GM21360 (cell line): ENCODE measurements at regions not wholly inside any gene's neighbourhood (a gene's known extent, or its start where the extent isn't known, plus 50 kb on each side); places are given as distances from the start of the nearest gene placed in this dataset.

ENCODE experiments used
- ATAC-seq: cut with Tn5 transposase; IDR thresholded peaks from one replicate; pipeline ENCODE4 v1.9.1; 2021; ENCODE audit warnings: mild to moderate bottlenecking, moderate library complexity; ENCODE audit not compliant: unreplicated experiment

DNA sequence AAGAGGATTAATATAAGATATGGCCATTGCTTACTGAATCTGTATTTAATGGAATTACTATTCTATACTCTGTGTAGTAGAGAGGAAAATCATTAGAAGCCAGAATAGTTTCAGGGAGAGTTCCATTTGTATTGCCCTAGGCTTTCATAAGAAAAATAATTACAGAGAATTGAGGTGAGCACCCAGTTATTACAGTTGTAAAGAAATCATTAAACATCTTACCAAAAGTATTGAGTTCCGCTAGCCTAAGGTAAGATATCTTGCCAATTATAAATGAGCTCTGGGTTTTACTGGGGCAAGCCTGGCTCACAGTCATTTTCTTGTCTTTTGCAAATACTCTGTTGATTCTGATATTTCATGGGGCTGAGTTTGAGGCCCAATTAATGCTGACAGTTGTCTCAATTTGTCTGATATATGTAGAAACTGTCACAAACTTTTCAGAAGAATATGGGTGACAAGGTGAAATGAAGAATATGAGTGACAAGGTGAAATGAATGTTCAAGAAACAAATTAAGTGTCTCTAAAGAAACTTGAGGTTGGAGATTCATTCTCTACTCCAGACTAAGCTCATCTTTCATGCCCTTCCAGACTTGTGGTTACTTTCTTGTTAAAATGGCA is 127.8 kb downstream of the PTGER3 start:
- no peak for ATAC-seq
